Panc1 (cell line): ENCODE measurements at regions not wholly inside any gene's neighbourhood (a gene's known extent, or its start where the extent isn't known, plus 50 kb on each side); places are given as distances from the start of the nearest gene placed in this dataset.

ENCODE experiments used
- POLR2AphosphoS5 ChIP-seq: IDR thresholded peaks from 2 replicates; pipeline ENCODE4 v1.6.1; 2012; ENCODE audit warnings: mild to moderate bottlenecking, low read depth, low read length, moderate library complexity
- REST ChIP-seq, 2 experiments: IDR thresholded peaks; 2 replicates each; pipeline ENCODE4 v1.6.1; 2011 to 2012; ENCODE audit warnings: low read depth in 2 of 2, control low read depth in 1 of 2, low read length in 1 of 2, mild to moderate bottlenecking in 1 of 2, moderate library complexity in 1 of 2; ENCODE audit not compliant: insufficient read depth in 1 of 2
- TF ChIP-seq, protein P1 (sequence below): fragments of 450-650 bp; IDR thresholded peaks from 2 replicates; pipeline ENCODE4 v1.5.1; 2017; ENCODE audit warnings: mild to moderate bottlenecking

DNA sequence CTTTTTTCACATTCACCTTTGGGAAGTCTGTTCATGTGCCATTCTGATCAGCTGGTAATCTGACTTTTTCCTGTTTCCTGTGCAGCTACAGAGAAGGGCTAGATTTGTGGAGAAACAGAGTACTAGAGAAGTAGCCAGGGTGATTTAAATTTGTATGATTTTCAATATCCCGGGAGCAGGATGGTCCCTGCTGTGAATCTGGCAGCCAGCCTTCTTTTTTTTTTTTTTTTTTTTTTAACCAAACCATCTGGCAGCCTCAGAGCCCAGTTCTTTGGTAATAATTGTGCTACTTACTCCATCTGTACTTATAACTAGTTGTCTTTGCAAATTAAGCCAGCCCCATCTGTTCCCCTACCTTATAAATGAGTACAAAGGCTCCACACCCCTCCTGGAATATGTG lies 248.6 kb upstream of the DEPDC1 start:
- TF ChIP-seq, protein P1, sequence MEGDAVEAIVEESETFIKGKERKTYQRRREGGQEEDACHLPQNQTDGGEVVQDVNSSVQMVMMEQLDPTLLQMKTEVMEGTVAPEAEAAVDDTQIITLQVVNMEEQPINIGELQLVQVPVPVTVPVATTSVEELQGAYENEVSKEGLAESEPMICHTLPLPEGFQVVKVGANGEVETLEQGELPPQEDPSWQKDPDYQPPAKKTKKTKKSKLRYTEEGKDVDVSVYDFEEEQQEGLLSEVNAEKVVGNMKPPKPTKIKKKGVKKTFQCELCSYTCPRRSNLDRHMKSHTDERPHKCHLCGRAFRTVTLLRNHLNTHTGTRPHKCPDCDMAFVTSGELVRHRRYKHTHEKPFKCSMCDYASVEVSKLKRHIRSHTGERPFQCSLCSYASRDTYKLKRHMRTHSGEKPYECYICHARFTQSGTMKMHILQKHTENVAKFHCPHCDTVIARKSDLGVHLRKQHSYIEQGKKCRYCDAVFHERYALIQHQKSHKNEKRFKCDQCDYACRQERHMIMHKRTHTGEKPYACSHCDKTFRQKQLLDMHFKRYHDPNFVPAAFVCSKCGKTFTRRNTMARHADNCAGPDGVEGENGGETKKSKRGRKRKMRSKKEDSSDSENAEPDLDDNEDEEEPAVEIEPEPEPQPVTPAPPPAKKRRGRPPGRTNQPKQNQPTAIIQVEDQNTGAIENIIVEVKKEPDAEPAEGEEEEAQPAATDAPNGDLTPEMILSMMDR: no peak
- TF ChIP-seq POLR2AphosphoS5 (no peak), REST (IDR thresholded peaks at IDR 0.05; ENCODE audit: insufficient read depth in 1 of 2, low read depth in 2 of 2, low read length in 1 of 2) (no peak)
